ENCODE measurements at regions not wholly inside any gene's neighbourhood (a gene's known extent, or its start where the extent isn't known, plus 50 kb on each side); places are given as distances from the start of the nearest gene placed in this dataset.

- no CpG with 5 or more reads among the region's 1 CpG for WGBS (ENCODE audit: insufficient coverage)
- no peaks in the 10 kb centered on the region for H3K79me2 ChIP-seq (ENCODE audit: control insufficient read depth, insufficient read depth, low read length)
- no peak overlapping the region for H2AFZ ChIP-seq (ENCODE audit: insufficient read depth, low read depth, low read length, poor library complexity, severe bottlenecking)
- H3K9me3 ChIP-seq (ENCODE audit: control extremely low read depth in 1 of 3, control insufficient read depth in 2 of 3, insufficient read depth in 1 of 3, low read length in 2 of 3): no peaks in the 10 kb centered on the region
- H3K9ac ChIP-seq (ENCODE audit: low read length): no peak overlapping the region
- no peaks in the 10 kb centered on the region for H3K27me3 ChIP-seq (replicated peaks in 1 of 4; ENCODE audit: control extremely low read depth in 1 of 4, control insufficient read depth in 3 of 4, insufficient read depth in 4 of 4, low read length in 3 of 4)
- intact Hi-C loops (cut with micrococcal nuclease): no loop called here
- Mint-ChIP-seq H3K27ac (no peak overlapping the region), H3K4me1 (no peaks in the 10 kb centered on the region), H3K4me3 (no peak overlapping the region), H3K9me3 (ENCODE audit: insufficient read depth) (no peaks in the 10 kb centered on the region), H3K27me3 (no peaks in the 10 kb centered on the region)
- H3K4me2 ChIP-seq (replicated peaks; ENCODE audit: low read depth, low read length, poor library complexity, severe bottlenecking): no peak overlapping the region
- TF ChIP-seq EZH2 (IDR thresholded peaks at IDR 0.05; ENCODE audit: borderline replicate concordance, insufficient read depth, low read depth, low read length, poor library complexity, severe bottlenecking) (no peak), CTCF (IDR thresholded peaks at IDR 0.05) (no peak)
- ChIA-PET POLR2A (no interaction called here), CTCF (no interaction called here)
- no peak for ATAC-seq (ENCODE audit: low read depth)
- no peaks in the 10 kb centered on the region for H3K36me3 ChIP-seq (replicated peaks in 1 of 2; ENCODE audit: control extremely low read depth in 1 of 2, control insufficient read depth in 1 of 2, extremely low read depth in 1 of 2, insufficient read depth in 2 of 2, low read length in 1 of 2)
- DNase-seq: no peak
- no peaks in the 10 kb centered on the region for H3K4me1 ChIP-seq (ENCODE audit: control insufficient read depth in 2 of 2, insufficient read depth in 2 of 2, low read length in 2 of 2)
- no peak overlapping the region for H3K27ac ChIP-seq (ENCODE audit: low read length in 2 of 2)
- H3K4me3 ChIP-seq (ENCODE audit: control extremely low read depth in 1 of 5, extremely low read depth in 1 of 5, insufficient read depth in 1 of 5, low read depth in 2 of 5, low read length in 4 of 5): no peak overlapping the region
- H4K20me1 ChIP-seq (ENCODE audit: control insufficient read depth, insufficient read depth, low read length, poor library complexity, severe bottlenecking): no peaks in the 10 kb centered on the region
Observed at GRCh38 chr17:70871180-70871818, 702.0 kb downstream of the KCNJ2 start.

GRCh38 chr17:70872103-70872502 lies 702.8 kb downstream of the KCNJ2 start:
- H3K9me3 Mint-ChIP-seq (ENCODE audit: insufficient read depth): no peaks in the 10 kb centered on the region
- no peak overlapping the region for H3K9ac ChIP-seq (ENCODE audit: low read length)
- H3K27ac ChIP-seq (ENCODE audit: low read length in 2 of 2): no peak overlapping the region
- no peaks in the 10 kb centered on the region for H3K9me3 ChIP-seq (ENCODE audit: control extremely low read depth in 1 of 3, control insufficient read depth in 2 of 3, insufficient read depth in 1 of 3, low read length in 2 of 3)
- H3K4me1 ChIP-seq (ENCODE audit: control insufficient read depth in 2 of 2, insufficient read depth in 2 of 2, low read length in 2 of 2): no peaks in the 10 kb centered on the region
- no peak overlapping the region for H3K4me3 ChIP-seq (ENCODE audit: control extremely low read depth in 1 of 5, extremely low read depth in 1 of 5, insufficient read depth in 1 of 5, low read depth in 2 of 5, low read length in 4 of 5)
- intact Hi-C loops (cut with micrococcal nuclease): no loop called here
- H2AFZ ChIP-seq (ENCODE audit: insufficient read depth, low read depth, low read length, poor library complexity, severe bottlenecking): no peak overlapping the region
- whole genome bisulfite sequencing (ENCODE audit: insufficient coverage): 100% methylated on average over 1 of the region's 3 CpGs
- ChIA-PET POLR2A (no interaction called here), CTCF (no interaction called here)
- DNase-seq: no peak
- no peaks in the 10 kb centered on the region for H3K79me2 ChIP-seq (ENCODE audit: control insufficient read depth, insufficient read depth, low read length)
- ATAC-seq (ENCODE audit: low read depth): no peak
- H3K4me2 ChIP-seq (replicated peaks; ENCODE audit: low read depth, low read length, poor library complexity, severe bottlenecking): no peak overlapping the region
- H3K27me3 Mint-ChIP-seq: no peaks in the 10 kb centered on the region
- no peaks in the 10 kb centered on the region for H3K36me3 ChIP-seq (replicated peaks in 1 of 2; ENCODE audit: control extremely low read depth in 1 of 2, control insufficient read depth in 1 of 2, extremely low read depth in 1 of 2, insufficient read depth in 2 of 2, low read length in 1 of 2)
- TF ChIP-seq CTCF (IDR thresholded peaks at IDR 0.05) (no peak), EZH2 (IDR thresholded peaks at IDR 0.05; ENCODE audit: borderline replicate concordance, insufficient read depth, low read depth, low read length, poor library complexity, severe bottlenecking) (no peak)
- no peaks in the 10 kb centered on the region for H3K4me1 Mint-ChIP-seq
- H4K20me1 ChIP-seq (ENCODE audit: control insufficient read depth, insufficient read depth, low read length, poor library complexity, severe bottlenecking): no peaks in the 10 kb centered on the region
- H3K4me3 Mint-ChIP-seq: no peak overlapping the region
- H3K27ac Mint-ChIP-seq: no peak overlapping the region
- H3K27me3 ChIP-seq (replicated peaks in 1 of 4; ENCODE audit: control extremely low read depth in 1 of 4, control insufficient read depth in 3 of 4, insufficient read depth in 4 of 4, low read length in 3 of 4): no peaks in the 10 kb centered on the region

All from B cell (primary cell).